ENCODE measurements at regions not wholly inside any gene's neighbourhood (a gene's known extent, or its start where the extent isn't known, plus 50 kb on each side); places are given as distances from the start of the nearest gene placed in this dataset.

DNA sequence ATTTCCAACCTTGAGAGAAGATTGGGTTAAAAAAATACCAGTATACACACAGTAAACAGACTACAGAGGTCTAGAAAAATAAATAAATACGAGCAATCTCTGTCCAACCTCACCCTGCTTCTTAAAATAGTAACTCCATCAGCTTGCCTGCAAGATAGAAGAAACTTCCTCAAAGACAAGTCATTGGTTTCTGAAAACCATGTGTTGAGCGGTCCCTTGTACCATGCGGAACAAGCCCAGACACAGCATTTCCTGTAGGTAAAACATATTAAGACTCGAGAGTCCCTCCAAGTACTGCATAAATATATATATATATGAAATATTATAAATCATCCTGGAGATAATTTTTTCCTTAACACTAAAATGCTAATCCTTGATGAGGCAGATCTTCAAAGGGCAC lies 157.4 kb downstream of the MZT1 start:
- H3K4me1 Mint-ChIP-seq (ENCODE audit: insufficient read depth, unreplicated experiment) = no peaks in the 10 kb centered on the region
- CTCF ChIA-PET = interaction anchor here (0.5 kb wide), 2 partner anchors 362 to 413 kb away, joined by 3 to 4 read pairs; no protein-coding TSS in a partner anchor
- BruUV-seq (replicated peaks) = no TSS peak
- H3K4me3 Mint-ChIP-seq (ENCODE audit: unreplicated experiment) = no peak overlapping the region
- TF ChIP-seq, protein P1, sequence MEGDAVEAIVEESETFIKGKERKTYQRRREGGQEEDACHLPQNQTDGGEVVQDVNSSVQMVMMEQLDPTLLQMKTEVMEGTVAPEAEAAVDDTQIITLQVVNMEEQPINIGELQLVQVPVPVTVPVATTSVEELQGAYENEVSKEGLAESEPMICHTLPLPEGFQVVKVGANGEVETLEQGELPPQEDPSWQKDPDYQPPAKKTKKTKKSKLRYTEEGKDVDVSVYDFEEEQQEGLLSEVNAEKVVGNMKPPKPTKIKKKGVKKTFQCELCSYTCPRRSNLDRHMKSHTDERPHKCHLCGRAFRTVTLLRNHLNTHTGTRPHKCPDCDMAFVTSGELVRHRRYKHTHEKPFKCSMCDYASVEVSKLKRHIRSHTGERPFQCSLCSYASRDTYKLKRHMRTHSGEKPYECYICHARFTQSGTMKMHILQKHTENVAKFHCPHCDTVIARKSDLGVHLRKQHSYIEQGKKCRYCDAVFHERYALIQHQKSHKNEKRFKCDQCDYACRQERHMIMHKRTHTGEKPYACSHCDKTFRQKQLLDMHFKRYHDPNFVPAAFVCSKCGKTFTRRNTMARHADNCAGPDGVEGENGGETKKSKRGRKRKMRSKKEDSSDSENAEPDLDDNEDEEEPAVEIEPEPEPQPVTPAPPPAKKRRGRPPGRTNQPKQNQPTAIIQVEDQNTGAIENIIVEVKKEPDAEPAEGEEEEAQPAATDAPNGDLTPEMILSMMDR (IDR thresholded peaks at IDR 0.05; ENCODE audit: unreplicated experiment) = no peak
- no peaks in the 10 kb centered on the region for H3K9me3 Mint-ChIP-seq (ENCODE audit: unreplicated experiment)
- H3K27me3 Mint-ChIP-seq (ENCODE audit: insufficient read depth, unreplicated experiment) = peaks cover 54% of the 10 kb centered on the region
- no peaks in the 10 kb centered on the region for H3K36me3 Mint-ChIP-seq (ENCODE audit: insufficient read depth, unreplicated experiment)
- intact Hi-C loops (cut with micrococcal nuclease) = no loop called here
- POLR2A ChIA-PET = no interaction called here
- DNase-seq (ENCODE audit: unreplicated experiment) = no peak
- H3K27ac Mint-ChIP-seq (ENCODE audit: low read depth, unreplicated experiment) = no peak overlapping the region

DNA sequence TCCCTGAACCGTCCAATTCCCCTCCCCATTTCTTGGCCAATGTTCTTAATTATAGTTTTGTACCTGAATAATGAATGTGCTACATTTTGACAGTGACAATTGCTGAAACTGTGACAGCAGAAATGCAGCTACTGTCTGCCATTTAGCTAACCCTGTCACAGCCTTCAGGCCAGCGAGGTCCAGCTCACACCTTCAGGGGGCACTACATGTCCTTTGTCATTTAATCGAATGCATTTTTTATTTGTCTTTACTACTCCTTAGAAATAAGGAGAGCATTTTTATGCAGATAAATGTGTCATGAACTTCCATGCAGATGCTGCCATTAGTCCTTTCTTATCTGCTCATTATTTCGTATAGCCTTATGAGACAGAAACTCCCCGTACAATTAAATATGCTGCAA lies 159.9 kb downstream of the MZT1 start:
- H3K9me3 Mint-ChIP-seq (ENCODE audit: unreplicated experiment) = no peaks in the 10 kb centered on the region
- no peaks in the 10 kb centered on the region for H3K36me3 Mint-ChIP-seq (ENCODE audit: insufficient read depth, unreplicated experiment)
- H3K27me3 Mint-ChIP-seq (ENCODE audit: insufficient read depth, unreplicated experiment) = peaks cover 48% of the 10 kb centered on the region
- CTCF ChIA-PET = interaction anchor here (0.6 to 1.3 kb wide), 2 partner anchors 129 to 463 kb away, joined by 3 read pairs; no protein-coding TSS in a partner anchor
- no peaks in the 10 kb centered on the region for H3K4me1 Mint-ChIP-seq (ENCODE audit: insufficient read depth, unreplicated experiment)
- intact Hi-C loops (cut with micrococcal nuclease) = no loop called here
- TF ChIP-seq, protein P1 (IDR thresholded peaks at IDR 0.05; ENCODE audit: unreplicated experiment) = no peak
- BruUV-seq (replicated peaks) = no TSS peak
- no peak overlapping the region for H3K27ac Mint-ChIP-seq (ENCODE audit: low read depth, unreplicated experiment)
- POLR2A ChIA-PET = no interaction called here
- H3K4me3 Mint-ChIP-seq (ENCODE audit: unreplicated experiment) = no peak overlapping the region
- no peak for DNase-seq (ENCODE audit: unreplicated experiment)

DNA sequence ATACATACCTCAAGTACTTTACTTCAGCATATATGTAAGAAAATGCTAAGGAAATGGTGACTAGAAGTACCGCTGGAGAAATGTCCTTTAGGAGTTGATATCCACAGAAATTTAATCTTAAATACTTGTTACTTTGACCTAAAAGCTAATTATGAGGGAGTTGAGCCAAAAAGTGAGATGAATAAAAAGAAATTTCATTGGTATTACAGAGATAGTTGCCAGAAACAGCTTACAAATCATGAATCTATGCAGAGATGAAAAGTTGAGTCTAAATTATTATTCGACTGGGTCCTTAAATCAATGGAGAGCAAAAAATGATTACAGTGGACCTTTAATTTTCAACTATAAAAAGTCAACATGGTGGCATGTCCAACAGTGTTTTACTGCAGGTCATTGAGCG lies 160.9 kb downstream of the MZT1 start:
- no peaks in the 10 kb centered on the region for H3K4me1 Mint-ChIP-seq (ENCODE audit: insufficient read depth, unreplicated experiment)
- POLR2A ChIA-PET = no interaction called here
- no peak overlapping the region for H3K4me3 Mint-ChIP-seq (ENCODE audit: unreplicated experiment)
- BruUV-seq (replicated peaks) = no TSS peak
- no peaks in the 10 kb centered on the region for H3K36me3 Mint-ChIP-seq (ENCODE audit: insufficient read depth, unreplicated experiment)
- CTCF ChIA-PET = interaction anchor here (0.9 to 1.4 kb wide), 4 partner anchors 13 to 360 kb away, joined by 3 read pairs; no protein-coding TSS in a partner anchor
- intact Hi-C loops (cut with micrococcal nuclease) = no loop called here
- DNase-seq (ENCODE audit: unreplicated experiment) = no peak
- H3K27me3 Mint-ChIP-seq (ENCODE audit: insufficient read depth, unreplicated experiment) = peaks cover 52% of the 10 kb centered on the region
- no peak overlapping the region for H3K27ac Mint-ChIP-seq (ENCODE audit: low read depth, unreplicated experiment)
- TF ChIP-seq, protein P1 (IDR thresholded peaks at IDR 0.05; ENCODE audit: unreplicated experiment) = no peak
- H3K9me3 Mint-ChIP-seq (ENCODE audit: unreplicated experiment) = no peaks in the 10 kb centered on the region

DNA sequence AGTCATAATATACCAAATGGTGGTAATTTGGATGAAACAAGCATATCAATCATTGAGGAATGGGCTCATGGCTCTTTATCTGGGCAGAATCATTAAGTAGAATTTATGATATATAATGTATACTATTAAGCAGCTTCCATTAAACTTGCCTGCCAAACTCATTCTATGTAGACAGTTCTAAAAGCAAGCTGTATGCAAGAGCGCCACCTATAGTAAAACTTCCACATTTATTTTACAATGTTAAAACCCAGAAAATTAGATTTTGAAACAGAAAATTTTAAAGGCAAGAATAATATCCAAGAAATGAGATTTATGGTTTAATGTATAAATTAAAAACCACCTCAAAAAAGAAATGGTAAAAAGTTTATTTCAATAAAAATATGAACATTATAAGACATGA lies 161.5 kb downstream of the MZT1 start:
- H3K4me1 Mint-ChIP-seq (ENCODE audit: insufficient read depth, unreplicated experiment) = no peaks in the 10 kb centered on the region
- peak; percentile 43 for DNase-seq (ENCODE audit: unreplicated experiment)
- no peaks in the 10 kb centered on the region for H3K9me3 Mint-ChIP-seq (ENCODE audit: unreplicated experiment)
- no peak overlapping the region for H3K4me3 Mint-ChIP-seq (ENCODE audit: unreplicated experiment)
- peaks cover 45% of the 10 kb centered on the region for H3K27me3 Mint-ChIP-seq (ENCODE audit: insufficient read depth, unreplicated experiment)
- intact Hi-C loops (cut with micrococcal nuclease) = no loop called here
- H3K27ac Mint-ChIP-seq (ENCODE audit: low read depth, unreplicated experiment) = no peak overlapping the region
- no peaks in the 10 kb centered on the region for H3K36me3 Mint-ChIP-seq (ENCODE audit: insufficient read depth, unreplicated experiment)
- no TSS peak for BruUV-seq (replicated peaks)
- CTCF ChIA-PET = interaction anchor here (0.7 to 1.4 kb wide), 5 partner anchors 12 to 1082 kb away, joined by 3 read pairs; no protein-coding TSS in a partner anchor
- TF ChIP-seq, protein P1 (IDR thresholded peaks at IDR 0.05; ENCODE audit: unreplicated experiment) = peak; percentile 56
- POLR2A ChIA-PET = no interaction called here

Data from MCF 10A (cell line).